Natural killer cell (primary cell): ENCODE measurements at regions not wholly inside any gene's neighbourhood (a gene's known extent, or its start where the extent isn't known, plus 50 kb on each side); places are given as distances from the start of the nearest gene placed in this dataset.

Experiments used
- ATAC-seq, 3 donors: fragments of 150-1000 bp in 2 of 3; fragments of 200-7000 bp in 1 of 3; cut with Tn5 transposase; 1 replicate in 1 of 3; 2 replicates in 2 of 3; pipeline ENCODE4 v1.10.0; 2021; ENCODE audit warnings: mild to moderate bottlenecking in 2 of 3, moderate library complexity in 2 of 3
- DNase-seq, 2 donors: peaks; one replicate each; pipeline versions ENCODE4 v3.0.0 to v3.0.0-alpha.2; 2013 to 2021; ENCODE audit warnings: mixed read lengths in 1 of 2
- H3K27ac ChIP-seq: one replicate; pipeline ENCODE4 v1.5.1; 2013; ENCODE audit warnings: mild to moderate bottlenecking, low read length
- H3K27me3 ChIP-seq: one replicate; pipeline ENCODE4 v1.6.1; 2013; ENCODE audit warnings: low read length; ENCODE audit not compliant: control insufficient read depth, insufficient read depth
- H3K36me3 ChIP-seq: one replicate; pipeline ENCODE4 v1.6.1; 2013; ENCODE audit warnings: low read length; ENCODE audit not compliant: control insufficient read depth, insufficient read depth
- H3K4me1 ChIP-seq: one replicate; pipeline ENCODE4 v1.6.1; 2013; ENCODE audit warnings: low read length; ENCODE audit not compliant: control insufficient read depth, insufficient read depth
- H3K4me3 ChIP-seq: one replicate; pipeline ENCODE4 v1.5.1; 2013; ENCODE audit warnings: low read length
- H3K9me3 ChIP-seq: one replicate; pipeline ENCODE4 v1.6.1; 2013; ENCODE audit warnings: low read length; ENCODE audit not compliant: control insufficient read depth, insufficient read depth
- H3K27ac Mint-ChIP-seq, 2 donors: one replicate each; pipeline ENCODE4 v1.8.0; 2022; ENCODE audit warnings: mild to moderate bottlenecking in 2 of 2, mixed read lengths in 2 of 2, moderate library complexity in 1 of 2
- H3K27me3 Mint-ChIP-seq, 2 donors: one replicate each; pipeline ENCODE4 v1.8.0; 2022; ENCODE audit warnings: low read depth in 2 of 2, mixed read lengths in 2 of 2
- H3K36me3 Mint-ChIP-seq: one replicate; pipeline ENCODE4 v1.8.0; 2022; ENCODE audit warnings: mixed read lengths
- H3K4me1 Mint-ChIP-seq, 2 donors: one replicate each; pipeline ENCODE4 v1.8.0; 2022; ENCODE audit warnings: mixed read lengths in 2 of 2
- H3K4me3 Mint-ChIP-seq: one replicate; pipeline ENCODE4 v1.8.0; 2022; ENCODE audit warnings: mild to moderate bottlenecking, moderate library complexity, mixed read lengths
- H3K9me3 Mint-ChIP-seq, 2 donors: one replicate each; pipeline ENCODE4 v1.8.0; 2022; ENCODE audit warnings: mixed read lengths in 2 of 2
- WGBS: methylation state at CpG from one replicate; pipeline ENCODE4 v1.1.7; 2013; ENCODE audit warnings: missing lambda C conversion rate; ENCODE audit not compliant: insufficient coverage; 5-methylcytosine and 5-hydroxymethylcytosine counted together
- intact Hi-C: fragments of 100-400 bp; cut with micrococcal nuclease; formaldehyde crosslinking; loops from one replicate; pipeline ENCODE4 v1.14.2; 2022
- TF ChIP-seq, protein P1 (sequence below): fragments of 200-600 bp; IDR thresholded peaks from one replicate; pipeline ENCODE4 v1.8.0; 2022; ENCODE audit warnings: antibody characterized with exemption

GRCh38 chr15:29475096-29475495, 205.5 kb upstream of the NSMCE3 start:
- Mint-ChIP-seq H3K27ac (no peak overlapping the region), H3K36me3 (no peaks in the 10 kb centered on the region), H3K27me3 (no peaks in the 10 kb centered on the region), H3K9me3 (no peaks in the 10 kb centered on the region), H3K4me3 (no peak overlapping the region), H3K4me1 (no peaks in the 10 kb centered on the region)
- ATAC-seq (peak in 1 of 3 donors; percentile 11), DNase-seq (no peak)
- intact Hi-C loops = no loop called here
- no peak overlapping the region for H3K27ac ChIP-seq
- WGBS = 93% methylated on average over 10 of the region's 10 CpGs
- TF ChIP-seq, protein P1, sequence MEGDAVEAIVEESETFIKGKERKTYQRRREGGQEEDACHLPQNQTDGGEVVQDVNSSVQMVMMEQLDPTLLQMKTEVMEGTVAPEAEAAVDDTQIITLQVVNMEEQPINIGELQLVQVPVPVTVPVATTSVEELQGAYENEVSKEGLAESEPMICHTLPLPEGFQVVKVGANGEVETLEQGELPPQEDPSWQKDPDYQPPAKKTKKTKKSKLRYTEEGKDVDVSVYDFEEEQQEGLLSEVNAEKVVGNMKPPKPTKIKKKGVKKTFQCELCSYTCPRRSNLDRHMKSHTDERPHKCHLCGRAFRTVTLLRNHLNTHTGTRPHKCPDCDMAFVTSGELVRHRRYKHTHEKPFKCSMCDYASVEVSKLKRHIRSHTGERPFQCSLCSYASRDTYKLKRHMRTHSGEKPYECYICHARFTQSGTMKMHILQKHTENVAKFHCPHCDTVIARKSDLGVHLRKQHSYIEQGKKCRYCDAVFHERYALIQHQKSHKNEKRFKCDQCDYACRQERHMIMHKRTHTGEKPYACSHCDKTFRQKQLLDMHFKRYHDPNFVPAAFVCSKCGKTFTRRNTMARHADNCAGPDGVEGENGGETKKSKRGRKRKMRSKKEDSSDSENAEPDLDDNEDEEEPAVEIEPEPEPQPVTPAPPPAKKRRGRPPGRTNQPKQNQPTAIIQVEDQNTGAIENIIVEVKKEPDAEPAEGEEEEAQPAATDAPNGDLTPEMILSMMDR = no peak
- H3K4me3 ChIP-seq = no peak overlapping the region
- H3K4me1 ChIP-seq = no peaks in the 10 kb centered on the region
- no peaks in the 10 kb centered on the region for H3K27me3 ChIP-seq
- no peaks in the 10 kb centered on the region for H3K36me3 ChIP-seq
- no peaks in the 10 kb centered on the region for H3K9me3 ChIP-seq

DNA sequence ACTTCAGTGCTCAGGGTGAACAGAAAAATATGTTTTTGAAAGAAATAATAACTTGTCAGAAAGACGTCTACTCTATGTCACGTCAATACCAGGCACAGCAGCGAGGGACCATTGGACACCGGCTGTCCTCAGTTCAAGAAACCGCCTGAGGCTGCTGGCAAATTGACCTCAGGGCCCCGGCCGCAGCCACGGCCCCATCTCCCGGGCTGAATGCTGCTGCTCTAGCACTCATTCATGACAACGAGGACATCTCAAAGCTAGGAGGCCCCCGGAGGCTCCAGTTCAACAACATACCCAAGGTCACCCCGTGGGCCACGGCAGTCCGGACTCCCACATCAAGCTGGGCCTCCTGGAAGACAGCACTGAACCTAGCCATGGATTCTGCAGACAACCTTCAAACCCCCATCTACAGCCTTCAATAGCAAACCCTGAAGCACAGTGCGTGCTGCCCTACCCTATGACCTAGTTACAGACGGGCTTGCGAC, 204.0 kb upstream of the NSMCE3 start:
- Histone ChIP-seq H3K9me3 (no peaks in the 10 kb centered on the region), H3K4me3 (no peak overlapping the region), H3K4me1 (no peaks in the 10 kb centered on the region), H3K27ac (no peak overlapping the region), H3K36me3 (no peaks in the 10 kb centered on the region), H3K27me3 (no peaks in the 10 kb centered on the region)
- Mint-ChIP-seq H3K4me1 (no peaks in the 10 kb centered on the region), H3K27me3 (no peaks in the 10 kb centered on the region), H3K36me3 (no peaks in the 10 kb centered on the region), H3K4me3 (no peak overlapping the region), H3K9me3 (no peaks in the 10 kb centered on the region), H3K27ac (no peak overlapping the region)
- TF ChIP-seq, protein P1 = no peak
- DNase-seq (no peak), ATAC-seq (no peak)
- intact Hi-C loops = no loop called here
- WGBS = 92% methylated on average over 17 of the region's 17 CpGs

DNA sequence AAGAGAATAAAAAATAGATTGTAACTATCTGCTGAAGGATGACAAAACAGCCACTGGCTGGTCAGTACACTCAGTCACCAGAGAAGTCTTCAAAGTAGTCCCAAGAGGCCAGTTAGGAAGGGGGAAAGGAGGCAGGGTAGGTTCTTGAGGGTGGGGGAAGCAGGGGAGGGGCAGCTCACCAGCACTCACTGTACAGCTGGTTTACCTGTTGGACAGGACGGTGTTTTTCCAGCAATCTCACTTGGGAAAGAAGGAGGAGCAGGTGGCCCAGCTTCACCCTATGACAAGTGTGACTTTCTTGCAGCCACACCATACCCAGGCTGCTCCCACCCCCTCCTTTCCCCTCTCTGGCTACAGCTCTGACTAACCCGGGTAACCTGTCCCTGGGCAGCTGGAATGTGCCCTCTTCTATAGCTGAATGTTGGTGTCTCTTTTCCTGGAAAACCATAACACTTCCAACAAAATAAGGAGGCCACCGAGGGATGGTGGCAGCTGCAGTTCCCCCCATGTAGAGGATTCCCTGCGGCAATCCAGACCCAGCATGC, 203.4 kb upstream of the NSMCE3 start:
- Mint-ChIP-seq H3K27me3 (peaks cover 0 to 2% of the 10 kb centered on the region in 2 donors), H3K9me3 (no peaks in the 10 kb centered on the region), H3K27ac (no peak overlapping the region), H3K36me3 (no peaks in the 10 kb centered on the region), H3K4me1 (no peaks in the 10 kb centered on the region), H3K4me3 (no peak overlapping the region)
- H3K27me3 ChIP-seq = no peaks in the 10 kb centered on the region
- no peak overlapping the region for H3K27ac ChIP-seq
- ATAC-seq = no peak
- H3K4me1 ChIP-seq = no peaks in the 10 kb centered on the region
- intact Hi-C loops = no loop called here
- WGBS = 92% methylated on average over 4 of the region's 4 CpGs
- no peak for DNase-seq
- no peak overlapping the region for H3K4me3 ChIP-seq
- H3K9me3 ChIP-seq = no peaks in the 10 kb centered on the region
- TF ChIP-seq, protein P1 = no peak
- H3K36me3 ChIP-seq = no peaks in the 10 kb centered on the region

DNA sequence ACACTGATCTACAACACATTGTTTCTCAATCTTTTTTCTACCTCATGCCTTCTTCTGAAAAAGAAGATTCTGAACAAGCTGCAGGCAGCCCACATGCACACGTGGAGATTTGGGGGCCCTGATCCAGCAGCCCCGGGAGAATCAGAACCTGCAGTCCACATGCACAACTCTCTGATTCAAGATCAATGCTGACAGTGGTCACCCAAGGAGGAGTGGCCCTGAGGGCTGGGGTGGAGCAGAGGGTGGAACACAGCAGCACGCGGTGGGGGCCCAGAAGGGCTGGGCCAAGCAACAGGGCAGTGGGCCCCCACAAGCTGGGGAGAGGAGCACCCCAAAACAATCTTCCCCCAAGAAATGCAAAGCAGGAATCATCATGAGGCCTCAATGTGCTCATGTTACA, 202.1 kb upstream of the NSMCE3 start:
- H3K4me3 Mint-ChIP-seq = no peak overlapping the region
- H3K4me3 ChIP-seq = no peak overlapping the region
- H3K36me3 ChIP-seq = no peaks in the 10 kb centered on the region
- H3K9me3 Mint-ChIP-seq = no peaks in the 10 kb centered on the region
- intact Hi-C loops = no loop called here
- H3K27ac Mint-ChIP-seq = no peak overlapping the region
- H3K27me3 Mint-ChIP-seq = peaks cover 0 to 7% of the 10 kb centered on the region in 2 donors
- no peaks in the 10 kb centered on the region for H3K9me3 ChIP-seq
- no peak for ATAC-seq
- H3K36me3 Mint-ChIP-seq = no peaks in the 10 kb centered on the region
- TF ChIP-seq, protein P1 = no peak
- H3K27ac ChIP-seq = no peak overlapping the region
- WGBS = 88% methylated on average over 4 of the region's 4 CpGs
- DNase-seq = no peak
- H3K27me3 ChIP-seq = no peaks in the 10 kb centered on the region
- H3K4me1 ChIP-seq = no peaks in the 10 kb centered on the region
- no peaks in the 10 kb centered on the region for H3K4me1 Mint-ChIP-seq
